CD14-positive monocyte (primary cell): ENCODE measurements at regions not wholly inside any gene's neighbourhood (a gene's known extent, or its start where the extent isn't known, plus 50 kb on each side); places are given as distances from the start of the nearest gene placed in this dataset.

Experiments
- DNase-seq, 3 donors: peaks; one replicate each; pipeline ENCODE4 v3.0.0-alpha.2; 2011 to 2022
- H2AFZ ChIP-seq: 2 replicates; pipeline ENCODE4 v1.6.0; 2012; ENCODE audit warnings: mild to moderate bottlenecking, low read depth, low read length, inconsistent platforms; ENCODE audit not compliant: insufficient read depth, poor library complexity, severe bottlenecking
- H3K27ac ChIP-seq, 2 donors: 1 replicate in 1 of 2; 2 replicates in 1 of 2; pipeline ENCODE4 v1.5.1; 2012 to 2013; ENCODE audit warnings: low read length in 2 of 2, control low read depth in 1 of 2, inconsistent platforms in 1 of 2, low read depth in 1 of 2, mild to moderate bottlenecking in 1 of 2
- H3K27me3 ChIP-seq, 2 donors: one replicate each; pipeline versions ENCODE4 v1.6.0 to v1.6.1; 2011 to 2013; ENCODE audit warnings: low read length in 2 of 2; ENCODE audit not compliant: control insufficient read depth in 2 of 2, insufficient read depth in 2 of 2
- H3K36me3 ChIP-seq, 2 donors: replicated peaks in 1 of 2; 1 replicate in 1 of 2; 2 replicates in 1 of 2; pipeline versions ENCODE4 v1.5.1 to v1.6.1; 2012 to 2013; ENCODE audit warnings: low read length in 2 of 2, control low read depth in 1 of 2, inconsistent platforms in 1 of 2, mild to moderate bottlenecking in 1 of 2; ENCODE audit not compliant: insufficient read depth in 2 of 2, control insufficient read depth in 1 of 2
- H3K4me1 ChIP-seq, 2 donors: 1 replicate in 1 of 2; 2 replicates in 1 of 2; pipeline versions ENCODE4 v1.5.1 to v1.6.1; 2012 to 2013; ENCODE audit warnings: low read length in 2 of 2, control low read depth in 1 of 2, inconsistent platforms in 1 of 2, mild to moderate bottlenecking in 1 of 2, moderate library complexity in 1 of 2; ENCODE audit not compliant: insufficient read depth in 2 of 2, control insufficient read depth in 1 of 2
- H3K4me2 ChIP-seq: replicated peaks from 2 replicates; pipeline ENCODE3; 2012; ENCODE audit warnings: low read length, moderate library complexity, mild to moderate bottlenecking; ENCODE audit not compliant: poor library complexity, severe bottlenecking; ENCODE audit errors: extremely low read depth
- H3K4me3 ChIP-seq, 3 experiments: fragments of 200-600 bp in 1 of 3; sonication (generic) in 1 of 3; replicated peaks in 1 of 3; 1 replicate in 2 of 3; 2 replicates in 1 of 3; pipeline ENCODE4 v1.5.1; 2011 to 2013; ENCODE audit warnings: low read length in 3 of 3, mild to moderate bottlenecking in 3 of 3, control low read depth in 2 of 3, low read depth in 2 of 3, inconsistent platforms in 1 of 3, moderate library complexity in 1 of 3
- H3K79me2 ChIP-seq: 2 replicates; pipeline ENCODE4 v1.6.0; 2012; ENCODE audit warnings: mild to moderate bottlenecking, control low read depth, inconsistent platforms, low read length, moderate library complexity; ENCODE audit not compliant: insufficient read depth
- H3K9ac ChIP-seq: 2 replicates; pipeline ENCODE4 v1.6.0; 2017; ENCODE audit warnings: low read length, mild to moderate bottlenecking; ENCODE audit not compliant: insufficient read depth, poor library complexity, severe bottlenecking
- H3K9me3 ChIP-seq, 2 donors: replicated peaks in 1 of 2; 1 replicate in 1 of 2; 2 replicates in 1 of 2; pipeline versions ENCODE4 v1.5.1 to v1.6.1; 2012 to 2013; ENCODE audit warnings: low read length in 2 of 2, control low read depth in 1 of 2; ENCODE audit not compliant: control insufficient read depth in 1 of 2, insufficient read depth in 1 of 2
- H4K20me1 ChIP-seq: 2 replicates; pipeline ENCODE4 v1.6.0; 2012; ENCODE audit warnings: mild to moderate bottlenecking, low read length, control low read depth, moderate library complexity; ENCODE audit not compliant: insufficient read depth
- H3K27ac Mint-ChIP-seq, 7 donors: one replicate each; pipeline ENCODE4 v1.8.0; 2020; ENCODE audit warnings: mild to moderate bottlenecking in 7 of 7, mixed read lengths in 7 of 7, moderate library complexity in 6 of 7, inconsistent platforms in 2 of 7
- H3K27me3 Mint-ChIP-seq, 3 donors: one replicate each; pipeline ENCODE4 v1.8.0; 2021 to 2022; ENCODE audit warnings: low read depth in 3 of 3, mild to moderate bottlenecking in 3 of 3, mixed read lengths in 3 of 3, moderate library complexity in 3 of 3, inconsistent platforms in 1 of 3
- H3K36me3 Mint-ChIP-seq, 2 donors: one replicate each; pipeline ENCODE4 v1.8.0; 2020; ENCODE audit warnings: mixed read lengths in 2 of 2, inconsistent platforms in 1 of 2, mild to moderate bottlenecking in 1 of 2
- H3K4me1 Mint-ChIP-seq: one replicate; pipeline ENCODE4 v1.8.0; 2020; ENCODE audit warnings: mild to moderate bottlenecking, mixed read lengths
- H3K4me3 Mint-ChIP-seq, 2 donors: one replicate each; pipeline ENCODE4 v1.8.0; 2020; ENCODE audit warnings: mild to moderate bottlenecking in 2 of 2, mixed read lengths in 2 of 2, moderate library complexity in 1 of 2
- H3K9me3 Mint-ChIP-seq, 7 donors: one replicate each; pipeline ENCODE4 v1.8.0; 2020 to 2022; ENCODE audit warnings: mixed read lengths in 7 of 7, mild to moderate bottlenecking in 6 of 7, moderate library complexity in 6 of 7, inconsistent platforms in 2 of 7
- CTCF ChIP-seq: fragments of 200-600 bp; IDR thresholded peaks from one replicate; pipeline ENCODE4 v1.8.0; 2022; ENCODE audit warnings: antibody characterized with exemption, mild to moderate bottlenecking
- WGBS: methylation state at CpG from one replicate; pipeline ENCODE4 v1.1.5; 2013; ENCODE audit warnings: missing lambda C conversion rate; ENCODE audit not compliant: insufficient coverage; 5-methylcytosine and 5-hydroxymethylcytosine counted together
- intact Hi-C, 2 donors: fragments of 100-400 bp; cut with micrococcal nuclease; formaldehyde crosslinking; loops; one replicate each; pipeline versions ENCODE4 v1.15.0 to v1.15.1; 2023

GRCh38 chr6:12393100-12393499 lies 102.9 kb downstream of the EDN1 start:
- peaks cover 0 to 5% (median 0%) of the 10 kb centered on the region in 7 donors for H3K9me3 Mint-ChIP-seq
- H3K27ac Mint-ChIP-seq, result no peak overlapping the region
- Histone ChIP-seq H3K79me2 (no peaks in the 10 kb centered on the region), H4K20me1 (no peaks in the 10 kb centered on the region), H2AFZ (no peak overlapping the region), H3K27ac (no peak overlapping the region), H3K9me3 (no peaks in the 10 kb centered on the region), H3K27me3 (no peaks in the 10 kb centered on the region), H3K4me2 (no peak overlapping the region), H3K9ac (no peak overlapping the region), H3K36me3 (no peaks in the 10 kb centered on the region), H3K4me3 (no peak overlapping the region), H3K4me1 (peaks cover 2 to 9% of the 10 kb centered on the region in 2 donors)
- WGBS, result no CpG with 5 or more reads among the region's 1 CpG
- no peak for TF ChIP-seq CTCF
- peaks cover 2% of the 10 kb centered on the region for H3K4me1 Mint-ChIP-seq
- H3K27me3 Mint-ChIP-seq, result peaks cover 0 to 2% (median 0%) of the 10 kb centered on the region in 3 donors
- no peak overlapping the region for H3K4me3 Mint-ChIP-seq
- no peak for DNase-seq
- no peaks in the 10 kb centered on the region for H3K36me3 Mint-ChIP-seq
- intact Hi-C loops, result no loop called here

- Histone ChIP-seq H3K4me2 (no peak overlapping the region), H2AFZ (no peak overlapping the region), H3K4me1 (peaks cover 2 to 9% of the 10 kb centered on the region in 2 donors), H3K36me3 (no peaks in the 10 kb centered on the region), H3K79me2 (no peaks in the 10 kb centered on the region), H3K9me3 (no peaks in the 10 kb centered on the region), H3K27me3 (no peaks in the 10 kb centered on the region), H3K27ac (no peak overlapping the region), H3K9ac (no peak overlapping the region), H3K4me3 (no peak overlapping the region), H4K20me1 (no peaks in the 10 kb centered on the region)
- intact Hi-C loops, result no loop called here
- peaks cover 0 to 2% (median 2%) of the 10 kb centered on the region in 3 donors for H3K27me3 Mint-ChIP-seq
- H3K36me3 Mint-ChIP-seq, result no peaks in the 10 kb centered on the region
- H3K9me3 Mint-ChIP-seq, result peaks cover 0 to 4% (median 0%) of the 10 kb centered on the region in 7 donors
- H3K4me3 Mint-ChIP-seq, result no peak overlapping the region
- no peak for DNase-seq
- no peak overlapping the region for H3K27ac Mint-ChIP-seq
- no peak for TF ChIP-seq CTCF
- H3K4me1 Mint-ChIP-seq, result peaks cover 2% of the 10 kb centered on the region
- WGBS, result 100% methylated on average over 2 of the region's 3 CpGs
Measured at GRCh38 chr6:12394170-12394569, 104.0 kb downstream of the EDN1 start.
